Glutamatergic neuron (in vitro differentiated cells): ENCODE measurements at regions not wholly inside any gene's neighbourhood (a gene's known extent, or its start where the extent isn't known, plus 50 kb on each side); places are given as distances from the start of the nearest gene placed in this dataset.

Experiments
- DNase-seq: peaks from one replicate; pipeline ENCODE4 v3.0.0; 2022
- H3K27ac Mint-ChIP-seq: one replicate; pipeline ENCODE4 v1.8.0; 2020; ENCODE audit warnings: mild to moderate bottlenecking, mixed read lengths, inconsistent platforms; ENCODE audit not compliant: unreplicated experiment
- H3K27me3 Mint-ChIP-seq: one replicate; pipeline ENCODE4 v1.8.0; 2020; ENCODE audit warnings: mild to moderate bottlenecking, moderate library complexity, mixed read lengths, inconsistent platforms; ENCODE audit not compliant: unreplicated experiment
- H3K36me3 Mint-ChIP-seq: one replicate; pipeline ENCODE4 v1.8.0; 2020; ENCODE audit warnings: mild to moderate bottlenecking, mixed read lengths, inconsistent platforms; ENCODE audit not compliant: unreplicated experiment
- H3K4me1 Mint-ChIP-seq: one replicate; pipeline ENCODE4 v1.8.0; 2020; ENCODE audit warnings: mild to moderate bottlenecking, low read depth, mixed read lengths, inconsistent platforms; ENCODE audit not compliant: unreplicated experiment
- H3K4me3 Mint-ChIP-seq: one replicate; pipeline ENCODE4 v1.8.0; 2020; ENCODE audit warnings: mild to moderate bottlenecking, mixed read lengths, inconsistent platforms; ENCODE audit not compliant: unreplicated experiment
- H3K9me3 Mint-ChIP-seq: one replicate; pipeline ENCODE4 v1.8.0; 2020; ENCODE audit warnings: mild to moderate bottlenecking, moderate library complexity, mixed read lengths, inconsistent platforms; ENCODE audit not compliant: unreplicated experiment
- TF ChIP-seq, protein P1 (sequence below): fragments of 200-600 bp; sonication (generic); IDR thresholded peaks from one replicate; pipeline ENCODE4 v1.5.0; 2021; ENCODE audit not compliant: partially characterized antibody, unreplicated experiment

DNA sequence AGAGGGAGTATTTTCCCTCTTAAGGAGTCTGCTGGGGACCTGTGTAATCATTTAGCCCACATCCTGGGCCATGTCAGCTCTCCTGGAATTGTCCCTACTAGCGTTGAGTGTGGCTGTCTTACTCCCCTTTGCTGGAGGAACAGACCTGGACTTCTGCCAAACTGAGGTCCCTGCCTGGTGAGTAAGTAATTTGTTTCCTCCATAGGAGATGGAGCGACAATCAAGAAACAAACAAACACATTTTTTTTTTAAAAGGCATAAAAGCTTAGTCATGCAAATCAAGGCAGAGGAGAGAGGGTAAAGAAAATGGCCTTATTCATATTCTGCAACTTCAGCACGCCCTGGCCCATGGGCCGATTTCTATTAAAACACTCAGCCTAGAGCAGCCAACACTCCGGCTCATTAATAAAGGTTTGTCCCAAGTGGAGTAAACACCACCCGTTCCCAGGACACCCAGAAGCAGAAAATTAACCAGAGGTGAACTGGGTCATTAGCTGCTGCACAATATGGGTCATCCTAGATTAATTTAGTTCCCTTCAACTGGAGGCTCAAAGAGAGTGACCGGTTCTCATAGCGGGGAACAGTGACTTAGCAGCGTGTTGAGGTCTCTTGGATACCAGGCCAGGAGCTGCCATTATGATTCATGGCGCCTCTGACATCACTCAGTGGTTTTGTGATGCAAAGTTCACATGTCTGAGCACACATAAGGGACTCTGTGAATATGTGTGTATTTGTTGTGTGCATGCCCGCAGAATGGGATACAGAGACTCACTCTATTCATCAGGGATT lies 165.0 kb upstream of the SULF2 start:
- no peaks in the 10 kb centered on the region for H3K36me3 Mint-ChIP-seq
- peaks cover 13% of the 10 kb centered on the region for H3K4me1 Mint-ChIP-seq
- no peak overlapping the region for H3K4me3 Mint-ChIP-seq
- H3K9me3 Mint-ChIP-seq, result peaks cover 7% of the 10 kb centered on the region
- TF ChIP-seq, protein P1, sequence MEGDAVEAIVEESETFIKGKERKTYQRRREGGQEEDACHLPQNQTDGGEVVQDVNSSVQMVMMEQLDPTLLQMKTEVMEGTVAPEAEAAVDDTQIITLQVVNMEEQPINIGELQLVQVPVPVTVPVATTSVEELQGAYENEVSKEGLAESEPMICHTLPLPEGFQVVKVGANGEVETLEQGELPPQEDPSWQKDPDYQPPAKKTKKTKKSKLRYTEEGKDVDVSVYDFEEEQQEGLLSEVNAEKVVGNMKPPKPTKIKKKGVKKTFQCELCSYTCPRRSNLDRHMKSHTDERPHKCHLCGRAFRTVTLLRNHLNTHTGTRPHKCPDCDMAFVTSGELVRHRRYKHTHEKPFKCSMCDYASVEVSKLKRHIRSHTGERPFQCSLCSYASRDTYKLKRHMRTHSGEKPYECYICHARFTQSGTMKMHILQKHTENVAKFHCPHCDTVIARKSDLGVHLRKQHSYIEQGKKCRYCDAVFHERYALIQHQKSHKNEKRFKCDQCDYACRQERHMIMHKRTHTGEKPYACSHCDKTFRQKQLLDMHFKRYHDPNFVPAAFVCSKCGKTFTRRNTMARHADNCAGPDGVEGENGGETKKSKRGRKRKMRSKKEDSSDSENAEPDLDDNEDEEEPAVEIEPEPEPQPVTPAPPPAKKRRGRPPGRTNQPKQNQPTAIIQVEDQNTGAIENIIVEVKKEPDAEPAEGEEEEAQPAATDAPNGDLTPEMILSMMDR, result no peak
- no peak for DNase-seq
- peaks cover 9% of the 10 kb centered on the region for H3K27me3 Mint-ChIP-seq
- no peak overlapping the region for H3K27ac Mint-ChIP-seq

DNA sequence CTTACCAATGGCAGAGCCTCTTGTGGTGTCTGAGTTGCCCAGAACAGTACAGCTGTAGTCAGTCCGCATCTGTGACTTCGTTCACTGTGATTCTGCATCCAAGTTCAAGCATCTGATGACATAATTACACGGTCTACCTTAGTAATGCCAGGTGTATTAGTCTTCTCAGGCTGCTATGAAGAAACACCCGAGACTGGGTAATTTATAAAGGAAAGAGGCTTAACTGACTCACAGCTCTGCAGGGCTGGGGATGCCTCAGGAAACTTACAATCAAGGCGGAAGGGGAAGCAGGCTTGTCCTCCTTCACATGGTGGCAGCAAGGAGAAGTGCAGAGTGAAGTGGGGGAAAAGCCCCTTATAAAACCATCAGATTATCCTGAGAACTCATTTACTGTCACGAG lies 163.9 kb upstream of the SULF2 start:
- Mint-ChIP-seq H3K9me3 (peaks cover 5% of the 10 kb centered on the region), H3K4me3 (no peak overlapping the region), H3K4me1 (peaks cover 13% of the 10 kb centered on the region), H3K27ac (no peak overlapping the region), H3K36me3 (no peaks in the 10 kb centered on the region), H3K27me3 (peaks cover 8% of the 10 kb centered on the region)
- DNase-seq, result no peak
- TF ChIP-seq, protein P1, result no peak

DNA sequence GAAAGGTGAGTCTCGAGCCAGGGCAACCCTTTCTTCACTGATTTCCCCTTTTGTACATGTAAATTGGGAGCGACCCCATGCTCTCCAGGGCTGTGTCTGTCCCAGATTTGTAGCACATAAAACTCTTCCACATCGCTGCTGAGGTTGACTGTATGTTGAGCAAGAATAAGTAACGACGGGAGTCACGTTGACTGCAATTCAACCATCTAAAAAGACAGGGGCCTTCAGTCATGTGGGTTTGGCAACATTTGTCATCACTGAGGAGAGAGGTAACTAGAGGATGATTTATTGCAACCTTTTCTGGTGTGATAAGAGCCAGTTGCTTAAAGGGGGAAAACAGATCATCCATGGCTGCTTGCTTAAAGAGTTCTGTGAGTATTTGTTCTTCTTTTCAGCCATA lies 159.4 kb upstream of the SULF2 start:
- TF ChIP-seq, protein P1, result no peak
- H3K9me3 Mint-ChIP-seq, result no peaks in the 10 kb centered on the region
- peaks cover 9% of the 10 kb centered on the region for H3K27me3 Mint-ChIP-seq
- H3K4me1 Mint-ChIP-seq, result peaks cover 4% of the 10 kb centered on the region
- H3K4me3 Mint-ChIP-seq, result no peak overlapping the region
- no peaks in the 10 kb centered on the region for H3K36me3 Mint-ChIP-seq
- no peak overlapping the region for H3K27ac Mint-ChIP-seq
- no peak for DNase-seq

DNA sequence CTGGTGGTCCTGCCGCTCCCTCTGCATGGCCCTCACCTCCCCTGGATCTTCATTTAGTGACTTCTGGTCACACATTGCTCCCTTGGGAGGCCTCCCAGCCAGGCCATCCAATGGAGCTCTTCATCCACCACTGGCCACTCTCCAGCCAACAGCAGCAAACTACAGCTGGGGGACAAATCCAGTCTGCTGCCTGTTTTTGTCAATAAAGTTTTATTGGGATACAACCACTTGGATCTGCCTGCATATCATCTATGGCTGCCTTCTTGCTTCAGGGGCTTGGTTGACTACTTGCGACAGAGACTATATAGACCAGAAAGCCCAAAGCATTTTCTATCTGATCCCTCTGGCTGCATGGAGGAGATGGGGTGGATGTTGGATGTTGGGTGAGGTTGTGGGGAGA lies 156.6 kb upstream of the SULF2 start:
- Mint-ChIP-seq H3K4me3 (no peak overlapping the region), H3K27ac (no peak overlapping the region), H3K9me3 (no peaks in the 10 kb centered on the region), H3K36me3 (peaks cover 4% of the 10 kb centered on the region), H3K4me1 (peaks cover 4% of the 10 kb centered on the region), H3K27me3 (peaks cover 9% of the 10 kb centered on the region)
- DNase-seq, result no peak
- TF ChIP-seq, protein P1, result no peak

DNA sequence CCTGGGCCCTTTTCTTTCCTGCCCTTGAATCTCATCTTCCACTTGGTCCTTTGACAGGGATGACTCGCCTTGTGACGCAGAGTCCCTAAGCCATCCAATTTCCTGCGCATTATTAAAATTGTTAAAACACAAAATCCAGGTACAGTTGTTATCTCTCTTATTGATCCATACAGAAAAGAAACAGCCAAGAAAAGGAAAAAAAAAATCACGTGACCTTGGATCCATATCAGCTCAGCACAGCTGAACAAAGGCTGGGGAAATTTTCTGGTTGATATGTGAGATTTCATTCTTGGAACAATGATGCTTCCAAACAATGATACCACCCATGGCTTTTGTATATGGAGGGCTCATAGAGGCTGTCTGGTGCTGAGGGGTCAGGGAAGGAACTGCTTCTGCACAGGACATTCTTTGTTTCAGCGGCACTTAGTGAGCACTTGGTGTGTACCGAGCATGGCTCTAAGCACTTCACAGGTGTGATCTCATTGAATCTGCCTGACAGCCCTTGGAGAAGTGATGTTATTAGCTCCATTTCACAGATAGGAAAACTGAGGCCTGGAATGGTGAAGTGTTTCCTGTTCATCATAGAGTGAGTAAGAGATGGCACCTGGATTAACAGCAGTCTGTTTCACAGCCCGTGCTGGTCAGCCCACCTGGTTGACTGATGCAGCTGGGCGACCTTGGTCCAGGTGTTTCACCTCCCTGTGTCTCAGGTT lies 155.0 kb upstream of the SULF2 start:
- Mint-ChIP-seq H3K27me3 (peaks cover 6% of the 10 kb centered on the region), H3K36me3 (peaks cover 4% of the 10 kb centered on the region), H3K4me3 (no peak overlapping the region), H3K4me1 (peaks cover 3% of the 10 kb centered on the region), H3K9me3 (peaks cover 2% of the 10 kb centered on the region), H3K27ac (no peak overlapping the region)
- DNase-seq, result no peak
- TF ChIP-seq, protein P1, result no peak
